ENCODE measurements at regions not wholly inside any gene's neighbourhood (a gene's known extent, or its start where the extent isn't known, plus 50 kb on each side); places are given as distances from the start of the nearest gene placed in this dataset.

DNA sequence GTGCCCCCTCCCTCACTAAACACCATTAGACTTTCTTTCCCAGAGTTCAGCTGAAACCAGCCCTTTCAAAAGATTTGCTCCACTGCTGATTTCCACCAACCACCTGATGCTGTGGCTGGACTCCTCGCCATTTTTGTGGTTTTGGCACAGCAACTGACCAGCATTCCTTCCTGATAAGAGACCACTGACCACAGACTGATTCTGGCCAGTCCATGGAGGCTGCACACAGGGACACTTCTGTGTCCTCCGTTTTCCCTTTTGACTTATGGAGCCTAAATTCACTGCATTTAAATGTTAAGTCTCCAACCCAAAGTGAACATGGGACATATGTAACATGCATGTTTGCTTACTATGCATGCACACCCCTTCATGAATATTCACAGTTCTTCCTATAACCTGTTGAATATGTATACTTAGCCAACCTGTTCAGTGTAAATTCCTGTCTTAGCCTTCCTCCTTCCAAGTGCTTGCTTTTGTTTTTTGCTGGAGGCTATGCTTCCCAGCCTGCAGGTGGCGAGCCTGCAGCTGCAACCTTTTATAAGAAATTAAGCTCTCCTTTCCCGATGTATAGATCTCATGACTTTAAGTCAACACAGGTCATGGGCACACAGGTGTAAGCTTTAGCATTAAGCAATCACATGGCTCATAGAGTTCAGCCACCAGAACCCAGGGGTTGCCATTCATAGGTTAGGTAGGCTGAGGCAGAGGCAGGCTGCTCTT lies 78.7 kb downstream of the ACTL7B start (continued):
- TF ChIP-seq, protein P1, sequence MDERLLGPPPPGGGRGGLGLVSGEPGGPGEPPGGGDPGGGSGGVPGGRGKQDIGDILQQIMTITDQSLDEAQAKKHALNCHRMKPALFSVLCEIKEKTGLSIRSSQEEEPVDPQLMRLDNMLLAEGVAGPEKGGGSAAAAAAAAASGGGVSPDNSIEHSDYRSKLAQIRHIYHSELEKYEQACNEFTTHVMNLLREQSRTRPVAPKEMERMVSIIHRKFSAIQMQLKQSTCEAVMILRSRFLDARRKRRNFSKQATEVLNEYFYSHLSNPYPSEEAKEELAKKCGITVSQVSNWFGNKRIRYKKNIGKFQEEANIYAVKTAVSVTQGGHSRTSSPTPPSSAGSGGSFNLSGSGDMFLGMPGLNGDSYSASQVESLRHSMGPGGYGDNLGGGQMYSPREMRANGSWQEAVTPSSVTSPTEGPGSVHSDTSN (CRISPR knock-in tag; IDR thresholded peaks at IDR 0.05) = no peak
- TF ChIP-seq, protein P2, sequence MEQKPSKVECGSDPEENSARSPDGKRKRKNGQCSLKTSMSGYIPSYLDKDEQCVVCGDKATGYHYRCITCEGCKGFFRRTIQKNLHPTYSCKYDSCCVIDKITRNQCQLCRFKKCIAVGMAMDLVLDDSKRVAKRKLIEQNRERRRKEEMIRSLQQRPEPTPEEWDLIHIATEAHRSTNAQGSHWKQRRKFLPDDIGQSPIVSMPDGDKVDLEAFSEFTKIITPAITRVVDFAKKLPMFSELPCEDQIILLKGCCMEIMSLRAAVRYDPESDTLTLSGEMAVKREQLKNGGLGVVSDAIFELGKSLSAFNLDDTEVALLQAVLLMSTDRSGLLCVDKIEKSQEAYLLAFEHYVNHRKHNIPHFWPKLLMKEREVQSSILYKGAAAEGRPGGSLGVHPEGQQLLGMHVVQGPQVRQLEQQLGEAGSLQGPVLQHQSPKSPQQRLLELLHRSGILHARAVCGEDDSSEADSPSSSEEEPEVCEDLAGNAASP (CRISPR knock-in tag; IDR thresholded peaks at IDR 0.05; ENCODE audit: borderline replicate concordance) = peak; percentile 8; the same call in 1 of the 2 replicates
- no peak for TF ChIP-seq GZF1 (CRISPR knock-in tag; IDR thresholded peaks at IDR 0.05)
- peak; percentile 74; the same call in 1 of the 2 replicates for TF ChIP-seq ZNF644 (CRISPR knock-in tag; IDR thresholded peaks at IDR 0.05; ENCODE audit: low read depth)
- TF ChIP-seq CHD2 (IDR thresholded peaks at IDR 0.05; ENCODE audit: low read depth, low read length) = no peak
- TF ChIP-seq EZH2 (conservative IDR thresholded peaks at IDR 0.05; ENCODE audit: low read depth, low read length) = no peak
- no peak for TF ChIP-seq YEATS4 (CRISPR knock-in tag; IDR thresholded peaks at IDR 0.05; ENCODE audit: borderline replicate concordance)
- TF ChIP-seq ZNF460 (CRISPR knock-in tag; IDR thresholded peaks at IDR 0.05; ENCODE audit: borderline replicate concordance) = no peak
- TF ChIP-seq, protein P3, sequence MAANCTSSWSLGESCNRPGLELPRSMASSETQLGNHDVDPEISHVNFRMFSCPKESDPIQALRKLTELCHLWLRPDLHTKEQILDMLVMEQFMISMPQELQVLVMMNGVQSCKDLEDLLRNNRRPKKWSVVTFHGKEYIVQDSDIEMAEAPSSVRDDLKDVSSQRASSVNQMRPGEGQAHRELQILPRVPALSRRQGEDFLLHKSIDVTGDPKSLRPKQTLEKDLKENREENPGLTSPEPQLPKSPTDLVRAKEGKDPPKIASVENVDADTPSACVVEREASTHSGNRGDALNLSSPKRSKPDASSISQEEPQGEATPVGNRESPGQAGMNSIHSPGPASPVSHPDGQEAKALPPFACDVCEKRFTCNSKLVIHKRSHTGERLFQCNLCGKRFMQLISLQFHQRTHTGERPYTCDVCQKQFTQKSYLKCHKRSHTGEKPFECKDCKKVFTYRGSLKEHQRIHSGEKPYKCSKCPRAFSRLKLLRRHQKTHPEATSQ (CRISPR knock-in tag; IDR thresholded peaks at IDR 0.05; ENCODE audit: borderline replicate concordance) = no peak
- TF ChIP-seq RBAK (CRISPR knock-in tag; IDR thresholded peaks at IDR 0.05) = no peak
- TF ChIP-seq RFXAP (CRISPR knock-in tag; IDR thresholded peaks at IDR 0.05; ENCODE audit: borderline replicate concordance) = no peak

Data from HepG2 (cell line).